GM18861 (cell line): ENCODE measurements at regions not wholly inside any gene's neighbourhood (a gene's known extent, or its start where the extent isn't known, plus 50 kb on each side); places are given as distances from the start of the nearest gene placed in this dataset.
"Not testable (repeated sequence)": the region's sequence is repeated elsewhere in the genome, so short reads cannot be mapped to it uniquely, and the experiment has no call there.

Experiments
- ATAC-seq: cut with Tn5 transposase; IDR thresholded peaks from one replicate; pipeline ENCODE4 v1.9.1; 2021; ENCODE audit not compliant: unreplicated experiment

DNA sequence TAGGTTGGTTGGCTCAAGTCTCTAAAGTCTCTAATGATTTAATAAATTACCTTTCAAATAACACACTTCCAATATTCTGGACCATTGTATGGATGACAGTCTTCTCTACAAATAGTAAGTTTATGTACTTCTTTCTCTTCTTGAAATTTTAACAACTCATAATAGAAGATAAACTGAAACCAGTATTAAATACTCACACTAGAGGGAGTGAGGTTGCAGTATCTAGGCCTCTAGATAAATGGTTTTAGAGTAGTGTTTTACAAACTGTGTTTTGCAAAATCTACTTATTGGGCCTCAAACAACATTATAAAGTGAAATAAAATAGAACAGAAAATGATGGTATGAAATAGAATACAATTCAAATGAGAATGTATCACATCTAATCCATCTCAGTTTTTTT is 479.9 kb upstream of the BRINP3 start:
- ATAC-seq, result no peak

DNA sequence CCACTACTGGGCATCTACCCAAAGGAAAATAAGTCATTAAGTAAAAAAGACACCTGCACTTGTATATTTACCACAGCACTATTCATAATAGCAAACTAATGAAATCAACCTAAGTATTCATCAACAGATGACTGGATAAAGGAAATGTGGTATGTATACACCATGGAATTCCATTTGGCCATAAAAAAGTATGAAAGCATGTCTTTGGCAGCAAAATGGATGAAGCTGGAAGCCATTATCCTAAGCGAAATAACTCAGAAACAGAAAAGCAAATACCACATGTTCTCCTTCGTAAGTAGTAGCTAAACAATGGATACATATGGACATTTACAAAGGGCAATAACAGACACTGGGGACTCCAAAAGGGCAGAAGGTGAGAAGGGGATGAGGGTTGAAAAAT is 485.7 kb upstream of the BRINP3 start:
- no peak for ATAC-seq

DNA sequence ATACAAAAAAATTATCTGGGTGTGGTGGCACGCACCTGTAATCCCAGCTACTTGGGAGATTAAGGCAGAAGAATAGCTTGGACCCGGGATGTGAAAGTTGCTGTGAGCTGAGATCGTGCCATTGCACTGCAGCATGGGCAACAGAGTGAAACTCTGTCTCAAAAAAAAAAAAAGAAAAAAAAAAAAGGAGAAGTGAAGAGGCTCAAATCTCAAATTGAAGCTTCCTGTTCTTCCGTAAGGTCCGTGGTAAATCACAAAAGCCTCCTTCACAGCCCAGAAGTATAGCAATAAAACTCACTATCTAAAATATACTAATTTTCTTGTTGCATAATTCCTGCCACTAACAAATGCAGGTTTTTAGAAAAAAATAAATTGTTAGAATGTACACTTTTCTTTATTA is 498.2 kb upstream of the BRINP3 start:
- ATAC-seq, result no peak

- no peak for ATAC-seq
These were observed 525.1 kb upstream of the BRINP3 start for GRCh38 chr1:191002768-191003167.

GRCh38 chr1:191016765-191017164 is 539.1 kb upstream of the BRINP3 start:
- ATAC-seq, result no peak

GRCh38 chr1:191022856-191023255 is 545.2 kb upstream of the BRINP3 start:
- ATAC-seq, result no peak

- no peak for ATAC-seq
These were observed 548.4 kb upstream of the BRINP3 start for GRCh38 chr1:191025896-191026642.

DNA sequence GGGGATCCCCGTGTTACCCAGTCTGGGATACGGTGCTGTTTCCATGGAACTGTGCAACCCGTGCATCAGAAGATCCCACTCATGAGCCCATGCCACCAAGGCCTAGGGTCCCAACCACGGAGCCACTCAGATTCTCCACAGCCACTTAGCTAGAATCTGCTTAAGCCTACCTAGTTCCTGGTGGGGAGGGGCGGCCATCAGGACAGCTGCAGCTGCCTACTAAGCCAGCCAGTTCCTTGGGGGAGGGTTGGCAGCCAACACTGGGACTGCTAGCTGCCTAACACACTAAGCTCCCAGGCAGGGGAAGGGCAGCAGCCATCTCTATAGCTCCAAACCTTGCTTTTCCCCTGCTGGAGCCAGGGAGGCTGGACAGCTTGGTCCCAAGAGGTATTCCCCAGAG is 549.2 kb upstream of the BRINP3 start:
- no peak for ATAC-seq

- ATAC-seq, result no peak
These were observed 556.5 kb upstream of the BRINP3 start for GRCh38 chr1:191034132-191034531.

GRCh38 chr1:191043066-191043465 is 565.4 kb upstream of the BRINP3 start:
- ATAC-seq, result no peak

- ATAC-seq, result no peak
These were observed 572.1 kb upstream of the BRINP3 start for GRCh38 chr1:191049781-191050180.

DNA sequence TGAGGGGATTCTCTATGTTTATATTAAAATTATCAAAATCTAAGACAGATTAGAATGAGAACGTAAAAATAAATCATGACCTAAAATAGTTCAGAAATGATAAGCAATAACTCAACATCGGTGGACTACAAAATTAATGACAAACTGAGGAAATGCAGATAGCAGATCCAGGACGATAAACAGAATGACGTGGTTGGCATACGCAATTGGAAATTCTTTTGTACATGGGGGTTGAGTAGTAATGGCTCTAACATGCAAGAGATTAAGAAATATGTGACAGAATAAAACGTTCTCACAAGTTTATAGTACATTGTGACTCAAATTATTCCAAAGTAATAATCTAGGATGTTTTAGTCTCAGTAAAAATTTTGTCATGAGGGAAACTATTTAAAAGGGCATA is 575.2 kb upstream of the BRINP3 start:
- ATAC-seq, result no peak

DNA sequence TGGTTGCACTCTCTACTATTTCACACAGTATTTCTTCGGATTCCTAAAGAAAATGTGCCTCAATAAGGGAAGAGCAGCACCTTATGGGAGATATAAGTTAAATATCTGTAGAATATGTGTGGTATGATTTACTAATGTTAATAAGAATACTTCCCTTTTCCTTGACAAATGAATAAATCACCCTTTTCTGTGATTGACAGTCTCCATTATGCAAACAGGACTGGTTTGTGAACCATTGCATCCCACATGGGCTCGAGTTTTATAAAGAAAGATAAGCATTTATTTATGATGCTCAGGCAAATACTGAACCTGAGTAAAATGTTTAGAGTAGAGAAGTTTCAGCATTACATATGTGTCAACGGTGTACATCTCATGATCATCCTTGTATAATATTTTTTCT is 587.7 kb upstream of the BRINP3 start:
- no peak for ATAC-seq

DNA sequence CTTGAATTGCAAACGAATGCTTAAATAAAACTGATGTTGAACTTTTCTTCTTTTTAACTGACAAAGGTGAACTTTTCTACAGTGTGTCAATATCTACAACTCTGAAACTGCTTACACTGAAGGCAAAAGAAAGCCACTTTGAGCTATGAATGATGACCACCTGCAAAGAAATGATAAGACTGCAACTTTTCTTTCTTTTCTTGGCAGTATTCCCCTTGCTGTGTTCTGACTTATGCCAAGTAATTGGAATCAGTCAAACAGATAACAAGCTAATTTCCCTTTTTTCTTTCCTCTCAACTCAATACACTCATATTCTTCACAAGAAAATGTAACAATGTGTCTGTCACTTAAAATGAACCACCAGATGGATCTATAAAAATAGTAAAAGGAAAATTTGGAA is 588.1 kb upstream of the BRINP3 start:
- no peak for ATAC-seq

GRCh38 chr1:191074881-191075280 is 597.2 kb upstream of the BRINP3 start:
- ATAC-seq, result no peak

- not testable (repeated sequence) for ATAC-seq
These were observed 605.4 kb upstream of the BRINP3 start for GRCh38 chr1:191083090-191083489.

DNA sequence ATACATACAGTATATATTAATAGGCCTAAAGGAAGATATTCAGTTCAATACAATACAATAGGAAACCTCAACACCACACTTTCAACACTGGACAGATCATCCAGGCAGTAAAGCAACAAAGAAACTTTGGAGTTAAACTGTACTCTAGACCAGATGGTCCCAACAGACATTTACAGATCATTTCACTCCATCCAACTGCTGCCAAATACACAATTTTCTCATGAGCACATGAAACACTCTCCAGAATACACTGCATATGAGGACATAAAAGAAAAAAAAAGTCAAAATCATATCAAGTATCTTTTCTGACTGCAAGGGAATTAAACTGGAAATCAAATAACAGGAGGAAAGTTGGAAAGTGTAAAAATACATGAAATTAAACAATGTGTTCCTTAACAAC is 607.5 kb upstream of the BRINP3 start:
- ATAC-seq, result no peak

DNA sequence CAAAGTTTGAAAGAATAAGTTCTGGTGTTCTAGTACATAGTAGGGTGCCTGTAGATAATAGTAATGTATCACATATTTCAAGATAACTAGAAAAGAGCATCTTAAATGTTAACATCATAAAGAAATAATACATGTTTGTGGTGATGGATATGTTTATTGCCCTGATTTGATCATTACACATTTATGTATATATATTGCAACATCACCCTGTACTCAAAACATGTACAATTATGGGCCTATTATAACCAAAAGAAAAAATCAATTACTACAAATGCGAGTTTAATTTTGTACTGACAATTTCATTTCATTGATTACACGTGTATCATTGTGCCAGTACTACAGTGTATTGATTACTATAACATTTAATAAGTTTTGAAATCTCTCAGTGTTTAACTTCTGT is 609.2 kb upstream of the BRINP3 start:
- ATAC-seq, result no peak

- ATAC-seq, result no peak
These were observed 618.7 kb upstream of the BRINP3 start for GRCh38 chr1:191096405-191096804.

- ATAC-seq, result no peak
These were observed 622.0 kb upstream of the BRINP3 start for GRCh38 chr1:191099696-191100095.

GRCh38 chr1:191101960-191102359 is 624.3 kb upstream of the BRINP3 start:
- ATAC-seq, result no peak

- no peak for ATAC-seq
These were observed 648.3 kb upstream of the BRINP3 start for GRCh38 chr1:191125950-191126349.

GRCh38 chr1:191134796-191135195 is 657.1 kb upstream of the BRINP3 start:
- ATAC-seq, result no peak
